Activated CD8-positive, alpha-beta memory T cell treated with anti-CD3 and anti-CD28 coated beads, Interleukin-2, amount 50 U/mL, for 4 hours (primary cell): ENCODE measurements at regions not wholly inside any gene's neighbourhood (a gene's known extent, or its start where the extent isn't known, plus 50 kb on each side); places are given as distances from the start of the nearest gene placed in this dataset.
"Not testable (repeated sequence)": the region's sequence is repeated elsewhere in the genome, so short reads cannot be mapped to it uniquely, and the experiment has no call there.

ENCODE experiments used
- DNase-seq: peaks from one replicate; pipeline ENCODE4 v3.0.0-alpha.2; 2020

GRCh38 chr18:10321576-10321975 is 132.9 kb upstream of the APCDD1 start:
- no peak for DNase-seq

- no peak for DNase-seq
Measured at GRCh38 chr18:10322004-10322403, 132.4 kb upstream of the APCDD1 start.

GRCh38 chr18:10322435-10322834 is 132.0 kb upstream of the APCDD1 start:
- DNase-seq = no peak

GRCh38 chr18:10329101-10329500 is 125.3 kb upstream of the APCDD1 start:
- no peak for DNase-seq

GRCh38 chr18:10330428-10330827 is 124.0 kb upstream of the APCDD1 start:
- no peak for DNase-seq

GRCh38 chr18:10332452-10332851 is 122.0 kb upstream of the APCDD1 start:
- DNase-seq = no peak

GRCh38 chr18:10336749-10337350 is 117.6 kb upstream of the APCDD1 start:
- DNase-seq = no peak

GRCh38 chr18:10340821-10341220 is 113.6 kb upstream of the APCDD1 start:
- DNase-seq = no peak

- DNase-seq = no peak
Measured at GRCh38 chr18:10343778-10344177, 110.7 kb upstream of the APCDD1 start.

- no peak for DNase-seq
Measured at GRCh38 chr18:10346749-10347415, 107.6 kb upstream of the APCDD1 start.

GRCh38 chr18:10349561-10349960 is 104.9 kb upstream of the APCDD1 start:
- no peak for DNase-seq

GRCh38 chr18:10350661-10351060 is 103.8 kb upstream of the APCDD1 start:
- no peak for DNase-seq

GRCh38 chr18:10351219-10351818 is 103.1 kb upstream of the APCDD1 start:
- no peak for DNase-seq

GRCh38 chr18:10351858-10352257 is 102.6 kb upstream of the APCDD1 start:
- no peak for DNase-seq

- no peak for DNase-seq
Measured at GRCh38 chr18:10352671-10353070, 101.8 kb upstream of the APCDD1 start.

- DNase-seq = no peak
Measured at GRCh38 chr18:10353791-10354190, 100.6 kb upstream of the APCDD1 start.

GRCh38 chr18:10354241-10354811 is 100.1 kb upstream of the APCDD1 start:
- no peak for DNase-seq

GRCh38 chr18:10354890-10355289 is 99.5 kb upstream of the APCDD1 start:
- DNase-seq = no peak

GRCh38 chr18:10356999-10357398 is 97.4 kb upstream of the APCDD1 start:
- DNase-seq = not testable (repeated sequence)

GRCh38 chr18:10361660-10362059 is 92.8 kb upstream of the APCDD1 start:
- no peak for DNase-seq

GRCh38 chr18:10365021-10365500 is 89.4 kb upstream of the APCDD1 start:
- DNase-seq = no peak

- DNase-seq = no peak
Measured at GRCh38 chr18:10365901-10366300, 88.5 kb upstream of the APCDD1 start.

- DNase-seq = no peak
Measured at GRCh38 chr18:10367836-10368235, 86.6 kb upstream of the APCDD1 start.
